AG04449 (cell line): ENCODE measurements at regions not wholly inside any gene's neighbourhood (a gene's known extent, or its start where the extent isn't known, plus 50 kb on each side); places are given as distances from the start of the nearest gene placed in this dataset.

Source experiments
- CTCF ChIA-PET: fragments of 350-600 bp; formaldehyde crosslinking; extraction: SDS; loops from one replicate; lab custom pipeline; 2021; ENCODE audit warnings: antibody characterized with exemption; lab: Yijun Ruan, JAX
- POLR2A ChIA-PET: fragments of 400-600, 350-600 bp; formaldehyde crosslinking; extraction: SDS; loops from one replicate; lab custom pipeline; 2020; ENCODE audit warnings: antibody characterized with exemption, inconsistent platforms; lab: Yijun Ruan, JAX
- DNase-seq: peaks from one replicate; pipeline ENCODE4 v3.0.0-alpha.2; 2010; ENCODE audit warnings: low read depth, low spot score
- H3K4me3 ChIP-seq: 2 replicates; pipeline ENCODE4 v1.5.1; 2011; ENCODE audit warnings: low read depth, mild to moderate bottlenecking, control low read depth, low read length
- CTCF ChIP-seq: IDR thresholded peaks from one replicate; pipeline ENCODE4 v1.5.1; 2011; ENCODE audit warnings: mild to moderate bottlenecking, moderate library complexity, low read length, control low read depth, inconsistent platforms; ENCODE audit not compliant: insufficient read depth; ENCODE audit errors: missing control alignments

GRCh38 chr10:31606841-31607240 is 287.8 kb downstream of the ZEB1 start:
- POLR2A ChIA-PET = no interaction called here
- DNase-seq = no peak
- TF ChIP-seq CTCF = no peak
- H3K4me3 ChIP-seq = no peak overlapping the region
- CTCF ChIA-PET = no interaction called here

- H3K4me3 ChIP-seq = no peak overlapping the region
- ChIA-PET CTCF (no interaction called here), POLR2A (no interaction called here)
- no peak for TF ChIP-seq CTCF
- DNase-seq = no peak
Measured at GRCh38 chr10:31605861-31606525, 287.0 kb downstream of the ZEB1 start.

GRCh38 chr10:31605426-31605825 is 286.4 kb downstream of the ZEB1 start:
- H3K4me3 ChIP-seq = no peak overlapping the region
- DNase-seq = no peak
- ChIA-PET CTCF (no interaction called here), POLR2A (no interaction called here)
- no peak for TF ChIP-seq CTCF

- H3K4me3 ChIP-seq = no peak overlapping the region
- TF ChIP-seq CTCF = no peak
- ChIA-PET CTCF (interaction anchor here (0.6 kb wide), 1 partner anchor 200 kb away, joined by 3 read pairs; no protein-coding TSS in a partner anchor), POLR2A (no interaction called here)
- DNase-seq = no peak
Measured at GRCh38 chr10:31604646-31605170, 285.7 kb downstream of the ZEB1 start.

GRCh38 chr10:31604096-31604495 is 285.1 kb downstream of the ZEB1 start:
- H3K4me3 ChIP-seq = peak overlapping the region; percentile 73; the same call in 1 of the 2 replicates
- ChIA-PET POLR2A (no interaction called here), CTCF (interaction anchor here (0.6 kb wide), 1 partner anchor 200 kb away, joined by 3 read pairs; no protein-coding TSS in a partner anchor)
- no peak for DNase-seq
- TF ChIP-seq CTCF = no peak

- ChIA-PET CTCF (no interaction called here), POLR2A (no interaction called here)
- peak overlapping the region; percentile 73 for H3K4me3 ChIP-seq
- no peak for DNase-seq
- no peak for TF ChIP-seq CTCF
Measured at GRCh38 chr10:31603235-31604087, 284.4 kb downstream of the ZEB1 start.
